ENCODE measurements at regions not wholly inside any gene's neighbourhood (a gene's known extent, or its start where the extent isn't known, plus 50 kb on each side); places are given as distances from the start of the nearest gene placed in this dataset.

GRCh38 chr3:26368312-26368711, 254.3 kb upstream of the LRRC3B start:
- intact Hi-C loops (cut with micrococcal nuclease), result no loop called here
- no peaks in the 10 kb centered on the region for H3K36me3 ChIP-seq (ENCODE audit: low read depth, low read length)
- no peak for TF ChIP-seq EZH2 (IDR thresholded peaks at IDR 0.05; ENCODE audit: low read length, unreplicated experiment)
- no peak for TF ChIP-seq EZH2phosphoT487 (IDR thresholded peaks at IDR 0.05; ENCODE audit: borderline replicate concordance, low read length)
- no peak for TF ChIP-seq CTCF (conservative IDR thresholded peaks at IDR 0.05; ENCODE audit: low read depth, low read length)
- H3K4me2 ChIP-seq (ENCODE audit: low read length), result no peak overlapping the region
- ATAC-seq, result no peak
- H4K20me1 ChIP-seq (ENCODE audit: low read length), result no peaks in the 10 kb centered on the region
- no peaks in the 10 kb centered on the region for H3K27me3 ChIP-seq (ENCODE audit: low read length)
- no peaks in the 10 kb centered on the region for H3K4me1 ChIP-seq (ENCODE audit: insufficient read depth, low read length)
- no peak overlapping the region for H2AFZ ChIP-seq (ENCODE audit: low read length)
- no peak overlapping the region for H3K27ac ChIP-seq (ENCODE audit: low read length)
- H3K9me3 ChIP-seq (ENCODE audit: low read length), result peaks cover 15% of the 10 kb centered on the region; the same call in 1 of the 2 replicates
- POLR2A ChIA-PET (ENCODE audit: unreplicated experiment), result no interaction called here
- H3K4me3 ChIP-seq (ENCODE audit: low read length), result no peak overlapping the region
- no peaks in the 10 kb centered on the region for H3K79me2 ChIP-seq (ENCODE audit: low read length)
- CTCF ChIA-PET, result no interaction called here
- DNase-seq, result no peak
- H3K9ac ChIP-seq (ENCODE audit: low read length), result no peak overlapping the region
- no peaks in the 10 kb centered on the region for H3K9me2 ChIP-seq (replicated peaks; ENCODE audit: low read length)
- BruUV-seq (replicated peaks), result no TSS peak
- no peaks in the 10 kb centered on the region for H3F3A ChIP-seq (ENCODE audit: low read length, unreplicated experiment)

GRCh38 chr3:26369133-26369532, 253.4 kb upstream of the LRRC3B start:
- Histone ChIP-seq H3K79me2 (ENCODE audit: low read length) (no peaks in the 10 kb centered on the region), H3K4me1 (ENCODE audit: insufficient read depth, low read length) (no peaks in the 10 kb centered on the region), H3K27ac (ENCODE audit: low read length) (no peak overlapping the region), H3K36me3 (ENCODE audit: low read depth, low read length) (no peaks in the 10 kb centered on the region), H3K27me3 (ENCODE audit: low read length) (no peaks in the 10 kb centered on the region), H4K20me1 (ENCODE audit: low read length) (no peaks in the 10 kb centered on the region), H3F3A (ENCODE audit: low read length, unreplicated experiment) (no peaks in the 10 kb centered on the region), H3K9me3 (ENCODE audit: low read length) (peaks cover 15% of the 10 kb centered on the region; the same call in 1 of the 2 replicates), H3K4me3 (ENCODE audit: low read length) (no peak overlapping the region), H3K4me2 (ENCODE audit: low read length) (no peak overlapping the region), H2AFZ (ENCODE audit: low read length) (no peak overlapping the region), H3K9me2 (replicated peaks; ENCODE audit: low read length) (no peaks in the 10 kb centered on the region), H3K9ac (ENCODE audit: low read length) (no peak overlapping the region)
- no peak for ATAC-seq
- ChIA-PET POLR2A (ENCODE audit: unreplicated experiment) (no interaction called here), CTCF (no interaction called here)
- no peak for DNase-seq
- BruUV-seq (replicated peaks), result no TSS peak
- no peak for TF ChIP-seq CTCF (conservative IDR thresholded peaks at IDR 0.05; ENCODE audit: low read depth, low read length)
- no peak for TF ChIP-seq EZH2 (IDR thresholded peaks at IDR 0.05; ENCODE audit: low read length, unreplicated experiment)
- intact Hi-C loops (cut with micrococcal nuclease), result no loop called here

- H3K27ac ChIP-seq (ENCODE audit: low read length), result no peak overlapping the region
- no peak for DNase-seq
- H2AFZ ChIP-seq (ENCODE audit: low read length), result no peak overlapping the region
- H3K4me3 ChIP-seq (ENCODE audit: low read length), result no peak overlapping the region
- ATAC-seq, result no peak
- intact Hi-C loops (cut with micrococcal nuclease), result no loop called here
- H3K4me2 ChIP-seq (ENCODE audit: low read length), result no peak overlapping the region
- H3K79me2 ChIP-seq (ENCODE audit: low read length), result no peaks in the 10 kb centered on the region
- H3K36me3 ChIP-seq (ENCODE audit: low read depth, low read length), result no peaks in the 10 kb centered on the region
- BruUV-seq (replicated peaks), result no TSS peak
- ChIA-PET CTCF (no interaction called here), POLR2A (ENCODE audit: unreplicated experiment) (no interaction called here)
- H3K9me2 ChIP-seq (replicated peaks; ENCODE audit: low read length), result no peaks in the 10 kb centered on the region
- no peaks in the 10 kb centered on the region for H4K20me1 ChIP-seq (ENCODE audit: low read length)
- peaks cover 12% of the 10 kb centered on the region for H3K9me3 ChIP-seq (ENCODE audit: low read length)
- H3K27me3 ChIP-seq (ENCODE audit: low read length), result no peaks in the 10 kb centered on the region
- H3K4me1 ChIP-seq (ENCODE audit: insufficient read depth, low read length), result no peaks in the 10 kb centered on the region
- TF ChIP-seq EZH2phosphoT487 (IDR thresholded peaks at IDR 0.05; ENCODE audit: borderline replicate concordance, low read length) (no peak), EZH2 (IDR thresholded peaks at IDR 0.05; ENCODE audit: low read length, unreplicated experiment) (no peak), CTCF (conservative IDR thresholded peaks at IDR 0.05; ENCODE audit: low read depth, low read length) (no peak)
- H3K9ac ChIP-seq (ENCODE audit: low read length), result no peak overlapping the region
- no peaks in the 10 kb centered on the region for H3F3A ChIP-seq (ENCODE audit: low read length, unreplicated experiment)
These were observed 246.6 kb upstream of the LRRC3B start for GRCh38 chr3:26375843-26376530.
